DOHH2 (cell line): ENCODE measurements at regions not wholly inside any gene's neighbourhood (a gene's known extent, or its start where the extent isn't known, plus 50 kb on each side); places are given as distances from the start of the nearest gene placed in this dataset.

Experiments
- EZH2phosphoT487 ChIP-seq: fragments of 200-600 bp; sonication (generic); IDR thresholded peaks from 2 replicates; pipeline ENCODE4 v1.6.1; 2017; ENCODE audit warnings: borderline replicate concordance, mild to moderate bottlenecking, antibody characterized with exemption, low read length, moderate library complexity, mixed read lengths
- TF ChIP-seq, protein P1 (sequence below): fragments of 200-600 bp; sonication (generic); IDR thresholded peaks from one replicate; pipeline ENCODE4 v1.5.1; 2014; ENCODE audit warnings: antibody characterized with exemption, mild to moderate bottlenecking, low read depth, low read length; ENCODE audit not compliant: poor library complexity, severe bottlenecking

DNA sequence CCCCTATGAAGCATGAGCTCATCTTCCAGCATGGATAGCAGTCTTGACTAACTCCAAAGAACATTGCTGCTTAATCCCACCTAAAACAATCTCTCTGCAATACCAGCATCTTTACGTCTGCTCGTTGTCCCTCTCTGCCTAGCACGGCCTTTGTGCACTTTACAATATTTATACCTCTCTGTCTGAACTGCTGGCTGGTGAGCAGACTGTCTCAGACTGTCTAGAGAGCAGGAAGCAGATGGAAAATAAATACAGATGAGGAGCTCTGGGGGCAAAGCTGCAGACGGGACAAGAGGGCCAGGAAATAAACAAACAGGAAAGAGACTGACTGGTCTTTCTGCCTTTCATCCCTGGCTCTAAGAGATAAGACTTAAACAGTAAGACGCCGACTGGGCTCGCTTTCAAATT, 224.8 kb downstream of the ENC1 start:
- TF ChIP-seq, protein P1, sequence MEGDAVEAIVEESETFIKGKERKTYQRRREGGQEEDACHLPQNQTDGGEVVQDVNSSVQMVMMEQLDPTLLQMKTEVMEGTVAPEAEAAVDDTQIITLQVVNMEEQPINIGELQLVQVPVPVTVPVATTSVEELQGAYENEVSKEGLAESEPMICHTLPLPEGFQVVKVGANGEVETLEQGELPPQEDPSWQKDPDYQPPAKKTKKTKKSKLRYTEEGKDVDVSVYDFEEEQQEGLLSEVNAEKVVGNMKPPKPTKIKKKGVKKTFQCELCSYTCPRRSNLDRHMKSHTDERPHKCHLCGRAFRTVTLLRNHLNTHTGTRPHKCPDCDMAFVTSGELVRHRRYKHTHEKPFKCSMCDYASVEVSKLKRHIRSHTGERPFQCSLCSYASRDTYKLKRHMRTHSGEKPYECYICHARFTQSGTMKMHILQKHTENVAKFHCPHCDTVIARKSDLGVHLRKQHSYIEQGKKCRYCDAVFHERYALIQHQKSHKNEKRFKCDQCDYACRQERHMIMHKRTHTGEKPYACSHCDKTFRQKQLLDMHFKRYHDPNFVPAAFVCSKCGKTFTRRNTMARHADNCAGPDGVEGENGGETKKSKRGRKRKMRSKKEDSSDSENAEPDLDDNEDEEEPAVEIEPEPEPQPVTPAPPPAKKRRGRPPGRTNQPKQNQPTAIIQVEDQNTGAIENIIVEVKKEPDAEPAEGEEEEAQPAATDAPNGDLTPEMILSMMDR = no peak
- TF ChIP-seq EZH2phosphoT487 = no peak
